ENCODE measurements at regions not wholly inside any gene's neighbourhood (a gene's known extent, or its start where the extent isn't known, plus 50 kb on each side); places are given as distances from the start of the nearest gene placed in this dataset.
"Not testable (repeated sequence)": the region's sequence is repeated elsewhere in the genome, so short reads cannot be mapped to it uniquely, and the experiment has no call there.

- TF ChIP-seq CTCF (optimal IDR thresholded peaks at IDR 0.05 in 1 of 3, IDR thresholded peaks at IDR 0.05 in 1 of 3, conservative IDR thresholded peaks at IDR 0.05 in 1 of 3; ENCODE audit: extremely low read depth in 1 of 3, insufficient read depth in 2 of 3, low read length in 3 of 3); EZH2 (IDR thresholded peaks at IDR 0.05; ENCODE audit: low read length): not testable (repeated sequence)
These were observed 469.7 kb downstream of the FAM72C start for GRCh38 chr1:143502038-143502437.

Measured in keratinocyte (primary cell).